ENCODE measurements at regions not wholly inside any gene's neighbourhood (a gene's known extent, or its start where the extent isn't known, plus 50 kb on each side); places are given as distances from the start of the nearest gene placed in this dataset.

DNA sequence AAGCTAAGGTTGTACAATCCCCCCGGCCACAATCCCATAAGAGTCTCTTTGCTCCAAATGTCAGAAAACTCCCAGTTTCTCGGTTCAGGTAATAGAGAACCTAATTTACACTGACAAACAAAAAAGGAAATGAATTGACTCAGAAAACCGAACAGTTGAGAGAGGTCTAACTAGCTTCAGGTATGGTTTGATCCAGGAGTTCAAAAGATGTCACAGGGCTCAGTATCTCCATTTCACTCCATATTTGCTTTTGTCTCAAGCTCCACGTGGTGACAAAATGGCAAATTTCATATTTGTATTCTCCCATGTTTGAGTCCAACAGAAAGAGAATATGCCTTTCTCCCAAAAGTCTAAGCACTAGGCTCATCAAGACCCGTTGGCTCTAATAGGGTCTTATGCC, 117.4 kb downstream of the AXIN2 start:
- peaks cover 2% of the 10 kb centered on the region for H3K4me1 ChIP-seq (ENCODE audit: control insufficient read depth, insufficient read depth, low read length, unreplicated experiment)
- peaks cover 57% of the 10 kb centered on the region for H3K27me3 ChIP-seq (ENCODE audit: insufficient read depth, low read length)
- no peaks in the 10 kb centered on the region for H3K79me2 ChIP-seq (ENCODE audit: control insufficient read depth, insufficient read depth, low read length, unreplicated experiment)
- no peaks in the 10 kb centered on the region for H3K36me3 ChIP-seq (ENCODE audit: insufficient read depth, low read length)
- H3K27ac ChIP-seq (ENCODE audit: low read depth, low read length): no peak overlapping the region
- H2AFZ ChIP-seq (ENCODE audit: low read length, unreplicated experiment): no peak overlapping the region
- no peak overlapping the region for H3K4me3 ChIP-seq (ENCODE audit: low read depth, low read length)

DNA sequence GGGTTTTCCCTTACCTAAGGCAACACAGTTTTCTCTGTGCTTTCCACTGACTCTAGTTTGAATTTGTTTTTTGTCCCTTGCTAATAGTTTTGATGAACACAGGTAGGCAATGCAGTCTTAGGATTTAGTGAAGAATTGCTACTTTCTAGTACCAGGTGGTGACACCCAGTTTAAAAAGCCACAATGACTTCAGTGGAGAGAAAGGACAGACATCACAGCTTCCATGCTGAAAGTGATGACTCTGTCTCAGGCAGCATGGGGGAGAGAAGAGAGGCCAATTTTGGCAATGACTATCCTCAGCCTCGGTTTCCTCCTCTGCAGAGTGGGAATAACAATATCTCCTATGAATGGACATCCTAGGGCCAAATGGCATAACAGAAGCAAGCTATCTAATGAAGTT, 118.8 kb downstream of the AXIN2 start:
- no peak overlapping the region for H2AFZ ChIP-seq (ENCODE audit: low read length, unreplicated experiment)
- no peak overlapping the region for H3K4me3 ChIP-seq (ENCODE audit: low read depth, low read length)
- peaks cover 43% of the 10 kb centered on the region for H3K27me3 ChIP-seq (ENCODE audit: insufficient read depth, low read length)
- peaks cover 5% of the 10 kb centered on the region for H3K4me1 ChIP-seq (ENCODE audit: control insufficient read depth, insufficient read depth, low read length, unreplicated experiment)
- H3K36me3 ChIP-seq (ENCODE audit: insufficient read depth, low read length): no peaks in the 10 kb centered on the region
- H3K27ac ChIP-seq (ENCODE audit: low read depth, low read length): no peak overlapping the region
- no peaks in the 10 kb centered on the region for H3K79me2 ChIP-seq (ENCODE audit: control insufficient read depth, insufficient read depth, low read length, unreplicated experiment)

DNA sequence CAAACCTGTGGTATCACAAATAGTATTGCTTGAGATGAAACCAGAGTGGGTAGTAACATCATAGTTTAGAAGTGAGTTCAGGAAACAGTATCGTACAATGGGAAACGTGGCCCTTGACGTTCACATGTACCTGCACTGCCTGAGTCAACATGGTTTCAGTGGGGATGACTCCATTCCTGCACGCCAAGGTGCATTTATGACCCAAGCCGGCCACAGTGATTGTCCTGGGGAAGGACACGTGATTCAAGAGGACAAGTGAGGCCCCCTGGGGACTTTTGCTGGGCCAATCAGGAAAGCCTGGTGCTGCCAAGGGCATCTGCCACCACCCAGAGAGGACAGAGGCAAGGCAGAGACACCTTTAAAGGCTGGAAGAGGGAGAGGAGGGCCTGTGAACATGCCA, 119.2 kb downstream of the AXIN2 start:
- no peak overlapping the region for H3K27ac ChIP-seq (ENCODE audit: low read depth, low read length)
- H2AFZ ChIP-seq (ENCODE audit: low read length, unreplicated experiment): no peak overlapping the region
- no peaks in the 10 kb centered on the region for H3K36me3 ChIP-seq (ENCODE audit: insufficient read depth, low read length)
- peaks cover 39% of the 10 kb centered on the region for H3K27me3 ChIP-seq (ENCODE audit: insufficient read depth, low read length)
- no peak overlapping the region for H3K4me3 ChIP-seq (ENCODE audit: low read depth, low read length)
- peaks cover 5% of the 10 kb centered on the region for H3K4me1 ChIP-seq (ENCODE audit: control insufficient read depth, insufficient read depth, low read length, unreplicated experiment)
- H3K79me2 ChIP-seq (ENCODE audit: control insufficient read depth, insufficient read depth, low read length, unreplicated experiment): no peaks in the 10 kb centered on the region

DNA sequence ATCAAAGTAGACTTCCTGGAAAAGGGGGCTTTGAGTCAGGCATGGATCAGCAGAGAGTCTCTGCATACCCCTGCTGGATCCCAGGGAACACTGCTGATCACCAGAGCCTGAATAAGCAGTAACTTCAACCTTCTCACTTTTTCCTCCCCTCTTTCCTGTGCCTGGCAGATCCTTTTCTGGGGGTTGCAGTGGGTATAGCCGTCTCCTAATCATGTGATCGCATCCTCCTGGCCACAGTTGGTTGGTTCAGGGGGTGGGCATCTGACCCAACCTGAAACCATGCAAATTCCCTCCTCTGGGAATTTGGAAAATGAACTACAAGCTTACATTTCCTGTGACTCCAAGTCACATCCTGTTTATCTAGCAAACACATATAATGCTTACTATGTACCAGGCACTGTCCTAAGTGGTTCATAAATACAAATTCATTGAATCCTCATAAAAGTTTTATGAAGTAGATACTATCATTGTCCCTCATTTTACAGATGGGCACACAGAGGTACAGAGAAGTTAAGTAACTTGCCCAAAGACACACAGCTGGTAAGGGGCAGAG, 120.3 kb downstream of the AXIN2 start:
- Histone ChIP-seq H3K36me3 (ENCODE audit: insufficient read depth, low read length) (no peaks in the 10 kb centered on the region), H3K79me2 (ENCODE audit: control insufficient read depth, insufficient read depth, low read length, unreplicated experiment) (no peaks in the 10 kb centered on the region), H3K27ac (ENCODE audit: low read depth, low read length) (no peak overlapping the region), H3K4me3 (ENCODE audit: low read depth, low read length) (no peak overlapping the region), H3K4me1 (ENCODE audit: control insufficient read depth, insufficient read depth, low read length, unreplicated experiment) (peaks cover 5% of the 10 kb centered on the region), H2AFZ (ENCODE audit: low read length, unreplicated experiment) (no peak overlapping the region), H3K27me3 (ENCODE audit: insufficient read depth, low read length) (peaks cover 28% of the 10 kb centered on the region)

DNA sequence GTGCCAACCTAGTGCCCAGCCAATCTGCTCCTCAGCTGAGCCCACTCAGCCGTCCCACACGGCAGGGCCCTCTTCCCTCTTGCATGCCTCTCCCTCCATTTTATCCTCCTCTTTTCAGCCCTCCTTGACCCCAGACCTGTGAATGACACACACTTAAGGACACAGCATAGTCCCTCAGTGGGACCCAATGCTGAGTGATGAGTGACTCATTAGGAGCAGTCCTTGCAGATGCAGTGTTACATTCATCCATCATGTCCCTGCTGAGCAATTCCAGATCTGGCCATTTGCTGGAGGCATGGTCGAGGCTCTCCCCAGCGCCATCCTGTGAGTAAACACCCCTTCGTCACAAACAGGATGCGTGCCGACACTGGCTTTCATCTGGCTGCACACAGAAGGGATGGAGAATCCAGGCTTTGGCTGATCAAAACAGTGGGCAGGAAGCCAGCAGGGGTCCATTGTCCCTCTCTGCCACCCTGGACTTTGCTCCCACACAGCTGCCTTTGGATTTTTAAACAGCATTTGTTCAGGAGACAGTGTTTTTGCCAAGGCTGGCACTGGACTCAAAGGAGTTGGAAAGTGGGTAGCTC, 122.6 kb downstream of the AXIN2 start:
- H3K27me3 ChIP-seq (ENCODE audit: insufficient read depth, low read length): peaks cover 21% of the 10 kb centered on the region
- peaks cover 5% of the 10 kb centered on the region for H3K4me1 ChIP-seq (ENCODE audit: control insufficient read depth, insufficient read depth, low read length, unreplicated experiment)
- H3K36me3 ChIP-seq (ENCODE audit: insufficient read depth, low read length): no peaks in the 10 kb centered on the region
- no peak overlapping the region for H3K4me3 ChIP-seq (ENCODE audit: low read depth, low read length)
- no peak overlapping the region for H2AFZ ChIP-seq (ENCODE audit: low read length, unreplicated experiment)
- H3K79me2 ChIP-seq (ENCODE audit: control insufficient read depth, insufficient read depth, low read length, unreplicated experiment): no peaks in the 10 kb centered on the region
- no peak overlapping the region for H3K27ac ChIP-seq (ENCODE audit: low read depth, low read length)

DNA sequence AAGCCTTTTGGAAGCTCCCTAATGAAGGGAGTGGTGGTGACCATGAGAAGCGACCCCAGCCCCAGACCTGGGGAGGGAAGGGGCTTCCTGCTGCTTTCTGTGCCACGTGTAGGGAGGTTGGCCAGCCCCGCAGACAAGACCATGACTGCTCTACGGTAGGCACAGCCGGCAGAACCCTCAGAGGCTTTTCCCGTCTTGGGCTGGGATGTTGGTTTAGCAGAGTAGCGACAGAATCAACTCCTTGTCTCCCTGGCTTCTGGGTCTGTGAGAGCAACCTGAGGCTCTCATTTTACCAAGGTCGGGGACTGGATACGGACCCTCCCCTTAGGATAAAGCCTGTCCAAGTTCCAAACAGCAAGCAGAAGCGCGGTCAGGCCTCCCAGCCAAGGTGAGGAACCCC, 123.3 kb downstream of the AXIN2 start:
- H3K4me3 ChIP-seq (ENCODE audit: low read depth, low read length): no peak overlapping the region
- H3K79me2 ChIP-seq (ENCODE audit: control insufficient read depth, insufficient read depth, low read length, unreplicated experiment): no peaks in the 10 kb centered on the region
- H3K4me1 ChIP-seq (ENCODE audit: control insufficient read depth, insufficient read depth, low read length, unreplicated experiment): peaks cover 5% of the 10 kb centered on the region
- H3K27me3 ChIP-seq (ENCODE audit: insufficient read depth, low read length): peaks cover 21% of the 10 kb centered on the region; the same call in 1 of the 2 replicates
- no peak overlapping the region for H3K27ac ChIP-seq (ENCODE audit: low read depth, low read length)
- no peaks in the 10 kb centered on the region for H3K36me3 ChIP-seq (ENCODE audit: insufficient read depth, low read length)
- no peak overlapping the region for H2AFZ ChIP-seq (ENCODE audit: low read length, unreplicated experiment)

DNA sequence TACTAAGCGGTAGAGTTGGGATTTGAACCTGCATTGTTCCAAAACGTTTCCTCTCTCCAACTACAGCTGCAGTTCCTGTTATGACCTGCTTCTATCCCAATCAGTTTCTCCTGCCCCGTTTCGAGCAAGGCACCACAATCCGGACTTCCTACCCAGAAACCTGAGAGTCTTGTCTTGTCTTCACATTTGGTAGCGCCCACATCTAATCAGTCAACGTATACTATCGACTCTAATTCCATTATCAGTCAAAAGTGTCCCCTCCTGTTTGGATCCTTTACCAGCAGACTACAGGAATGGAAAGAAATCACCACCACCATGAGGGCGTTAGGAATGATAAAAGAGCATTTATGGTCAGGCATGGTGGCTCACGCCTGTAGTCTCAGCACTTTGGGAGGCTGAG, 124.6 kb downstream of the AXIN2 start:
- Histone ChIP-seq H3K79me2 (ENCODE audit: control insufficient read depth, insufficient read depth, low read length, unreplicated experiment) (no peaks in the 10 kb centered on the region), H3K36me3 (ENCODE audit: insufficient read depth, low read length) (no peaks in the 10 kb centered on the region), H3K27me3 (ENCODE audit: insufficient read depth, low read length) (peaks cover 26% of the 10 kb centered on the region; the same call in 1 of the 2 replicates), H3K4me3 (ENCODE audit: low read depth, low read length) (no peak overlapping the region), H3K4me1 (ENCODE audit: control insufficient read depth, insufficient read depth, low read length, unreplicated experiment) (peaks cover 5% of the 10 kb centered on the region), H3K27ac (ENCODE audit: low read depth, low read length) (no peak overlapping the region), H2AFZ (ENCODE audit: low read length, unreplicated experiment) (no peak overlapping the region)

DNA sequence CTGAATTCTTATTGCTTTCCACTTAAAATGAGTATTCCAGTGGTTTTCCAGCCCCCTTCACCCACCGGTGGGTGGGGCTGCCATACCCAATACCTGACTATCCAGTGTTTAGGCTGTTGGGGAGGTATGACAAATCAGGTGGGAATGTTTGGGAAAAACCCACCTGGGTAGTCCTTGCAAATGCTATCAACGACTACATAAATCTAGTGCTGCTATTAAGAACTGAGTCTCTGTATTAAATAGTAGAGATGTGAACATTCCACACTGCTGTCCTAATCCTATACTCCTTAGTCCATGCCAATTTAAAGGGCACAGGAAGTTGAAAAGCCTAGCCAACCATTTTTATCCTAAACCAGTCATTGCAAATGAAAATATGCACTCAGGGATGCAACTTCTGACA, 126.6 kb downstream of the AXIN2 start:
- H3K36me3 ChIP-seq (ENCODE audit: insufficient read depth, low read length): no peaks in the 10 kb centered on the region
- H3K4me3 ChIP-seq (ENCODE audit: low read depth, low read length): no peak overlapping the region
- no peak overlapping the region for H2AFZ ChIP-seq (ENCODE audit: low read length, unreplicated experiment)
- H3K27me3 ChIP-seq (ENCODE audit: insufficient read depth, low read length): peaks cover 32% of the 10 kb centered on the region; the same call in 1 of the 2 replicates
- peaks cover 5% of the 10 kb centered on the region for H3K4me1 ChIP-seq (ENCODE audit: control insufficient read depth, insufficient read depth, low read length, unreplicated experiment)
- no peak overlapping the region for H3K27ac ChIP-seq (ENCODE audit: low read depth, low read length)
- no peaks in the 10 kb centered on the region for H3K79me2 ChIP-seq (ENCODE audit: control insufficient read depth, insufficient read depth, low read length, unreplicated experiment)

DNA sequence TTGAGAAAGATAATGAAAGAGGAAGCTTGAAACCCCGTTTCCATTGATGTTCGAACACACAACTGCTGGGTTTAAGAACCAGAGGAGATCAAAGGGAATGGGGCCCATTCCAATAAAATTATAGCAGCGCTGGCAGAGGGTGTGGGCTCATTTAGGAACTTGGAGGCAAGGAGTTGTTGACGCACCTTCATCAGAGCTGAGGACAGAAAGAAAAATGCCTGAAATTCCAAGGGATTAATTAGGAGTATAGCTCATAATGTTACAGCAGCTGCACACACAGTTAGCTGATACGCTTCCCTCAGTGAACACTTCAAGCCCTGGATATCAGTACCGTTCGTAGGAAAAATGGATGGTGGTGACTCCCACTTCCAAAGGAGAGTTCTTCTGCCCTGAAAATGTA, 127.2 kb downstream of the AXIN2 start:
- H3K79me2 ChIP-seq (ENCODE audit: control insufficient read depth, insufficient read depth, low read length, unreplicated experiment): no peaks in the 10 kb centered on the region
- peaks cover 5% of the 10 kb centered on the region for H3K4me1 ChIP-seq (ENCODE audit: control insufficient read depth, insufficient read depth, low read length, unreplicated experiment)
- H3K27ac ChIP-seq (ENCODE audit: low read depth, low read length): no peak overlapping the region
- H3K36me3 ChIP-seq (ENCODE audit: insufficient read depth, low read length): no peaks in the 10 kb centered on the region
- H2AFZ ChIP-seq (ENCODE audit: low read length, unreplicated experiment): no peak overlapping the region
- peaks cover 35% of the 10 kb centered on the region; the same call in 1 of the 2 replicates for H3K27me3 ChIP-seq (ENCODE audit: insufficient read depth, low read length)
- no peak overlapping the region for H3K4me3 ChIP-seq (ENCODE audit: low read depth, low read length)

DNA sequence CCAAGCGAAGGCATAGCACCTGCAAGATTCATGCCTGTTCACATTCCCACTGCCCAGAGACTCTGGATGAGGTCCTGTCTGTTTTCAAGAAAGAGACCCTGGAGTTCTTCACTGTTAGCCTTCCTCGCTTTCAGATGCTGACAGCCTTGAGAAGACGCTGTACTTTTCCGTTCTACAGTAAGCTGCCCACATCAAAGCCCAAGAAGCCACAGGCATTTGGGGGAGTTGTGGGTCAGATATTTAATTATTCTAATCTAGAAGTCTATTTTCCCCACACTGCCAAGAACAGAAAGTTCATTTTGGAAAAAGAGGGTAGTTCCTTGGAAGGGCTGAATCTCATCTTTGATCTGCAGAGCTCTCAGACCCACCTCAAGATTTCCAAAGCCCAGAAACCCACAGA, 127.9 kb downstream of the AXIN2 start:
- Histone ChIP-seq H3K36me3 (ENCODE audit: insufficient read depth, low read length) (no peaks in the 10 kb centered on the region), H3K4me3 (ENCODE audit: low read depth, low read length) (no peak overlapping the region), H3K27ac (ENCODE audit: low read depth, low read length) (no peak overlapping the region), H3K79me2 (ENCODE audit: control insufficient read depth, insufficient read depth, low read length, unreplicated experiment) (no peaks in the 10 kb centered on the region), H3K4me1 (ENCODE audit: control insufficient read depth, insufficient read depth, low read length, unreplicated experiment) (no peaks in the 10 kb centered on the region), H2AFZ (ENCODE audit: low read length, unreplicated experiment) (no peak overlapping the region), H3K27me3 (ENCODE audit: insufficient read depth, low read length) (peaks cover 35% of the 10 kb centered on the region; the same call in 1 of the 2 replicates)

DNA sequence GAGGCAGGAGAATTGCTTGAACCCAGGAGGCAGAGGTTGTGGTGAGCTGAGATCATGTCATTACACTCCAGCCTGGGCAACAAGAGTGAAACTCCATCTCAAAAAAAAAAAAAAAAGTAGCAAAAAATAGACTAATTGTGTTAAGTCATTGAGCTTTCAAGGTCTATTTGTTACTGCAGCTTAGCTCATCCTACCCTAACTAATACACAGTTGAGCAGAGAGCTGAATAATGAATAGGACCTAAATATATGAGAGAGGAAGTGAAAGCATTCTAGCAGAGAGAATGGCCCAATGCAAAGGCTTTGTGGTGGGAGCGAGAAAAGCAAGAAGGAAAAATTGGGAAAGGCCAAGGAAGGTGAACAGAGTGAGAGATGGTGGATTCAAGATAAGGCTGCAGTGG, 128.3 kb downstream of the AXIN2 start:
- no peaks in the 10 kb centered on the region for H3K36me3 ChIP-seq (ENCODE audit: insufficient read depth, low read length)
- H3K79me2 ChIP-seq (ENCODE audit: control insufficient read depth, insufficient read depth, low read length, unreplicated experiment): no peaks in the 10 kb centered on the region

More for the DNA sequence above, 128.3 kb downstream of the AXIN2 start:
- H3K4me3 ChIP-seq (ENCODE audit: low read depth, low read length): no peak overlapping the region
- no peak overlapping the region for H2AFZ ChIP-seq (ENCODE audit: low read length, unreplicated experiment)
- H3K27ac ChIP-seq (ENCODE audit: low read depth, low read length): no peak overlapping the region
- no peaks in the 10 kb centered on the region for H3K4me1 ChIP-seq (ENCODE audit: control insufficient read depth, insufficient read depth, low read length, unreplicated experiment)
- H3K27me3 ChIP-seq (ENCODE audit: insufficient read depth, low read length): peaks cover 35% of the 10 kb centered on the region; the same call in 1 of the 2 replicates
